Erythroblast (primary cell): ENCODE measurements at regions not wholly inside any gene's neighbourhood (a gene's known extent, or its start where the extent isn't known, plus 50 kb on each side); places are given as distances from the start of the nearest gene placed in this dataset.

Experiments used
- GATA1 ChIP-seq: IDR thresholded peaks from 2 replicates; pipeline ENCODE4 v1.6.1; 2011; ENCODE audit warnings: low read depth, mild to moderate bottlenecking, control low read depth, low read length, moderate library complexity
- POLR2A ChIP-seq: IDR thresholded peaks from 2 replicates; pipeline ENCODE4 v1.6.1; 2011; ENCODE audit warnings: mild to moderate bottlenecking, low read length

- TF ChIP-seq POLR2A, result no peak
- TF ChIP-seq GATA1, result no peak
These were observed 123.1 kb upstream of the INHBA start for GRCh38 chr7:41825927-41826480.
